RCC 7860 (cell line): ENCODE measurements at regions not wholly inside any gene's neighbourhood (a gene's known extent, or its start where the extent isn't known, plus 50 kb on each side); places are given as distances from the start of the nearest gene placed in this dataset.
"Not testable (repeated sequence)": the region's sequence is repeated elsewhere in the genome, so short reads cannot be mapped to it uniquely, and the experiment has no call there.

Experiments
- DNase-seq: peaks from one replicate; pipeline ENCODE4 v3.0.0-alpha.2; 2015; ENCODE audit warnings: low spot score
- FAIRE-seq: peaks from 2 replicates; lab custom pipeline; 2012; peaks lifted over from hg19 to GRCh38; lab: Jason Lieb, UNC

GRCh38 chr4:95779447-95779846 is 60.4 kb upstream of the PDHA2 start:
- no peak for DNase-seq
- no peak for FAIRE-seq

DNA sequence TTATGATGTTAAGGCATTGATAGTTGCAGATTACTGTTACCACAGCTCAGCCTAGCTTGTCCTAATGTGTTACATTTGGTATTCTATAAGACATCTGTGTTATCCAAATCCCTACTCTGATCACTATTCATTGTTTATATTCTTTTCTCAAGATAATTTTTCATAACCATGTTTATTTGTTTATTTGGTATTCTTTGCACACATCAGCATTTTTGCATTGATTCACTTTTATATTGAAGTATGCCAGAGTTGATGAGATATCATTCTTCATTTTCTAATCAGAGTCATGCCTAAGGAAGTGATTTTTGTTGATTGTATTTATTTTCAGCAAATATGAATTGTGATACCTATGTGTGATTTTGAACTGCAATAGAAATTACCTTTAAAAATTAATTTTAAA is 61.2 kb upstream of the PDHA2 start:
- DNase-seq = no peak
- FAIRE-seq = no peak

DNA sequence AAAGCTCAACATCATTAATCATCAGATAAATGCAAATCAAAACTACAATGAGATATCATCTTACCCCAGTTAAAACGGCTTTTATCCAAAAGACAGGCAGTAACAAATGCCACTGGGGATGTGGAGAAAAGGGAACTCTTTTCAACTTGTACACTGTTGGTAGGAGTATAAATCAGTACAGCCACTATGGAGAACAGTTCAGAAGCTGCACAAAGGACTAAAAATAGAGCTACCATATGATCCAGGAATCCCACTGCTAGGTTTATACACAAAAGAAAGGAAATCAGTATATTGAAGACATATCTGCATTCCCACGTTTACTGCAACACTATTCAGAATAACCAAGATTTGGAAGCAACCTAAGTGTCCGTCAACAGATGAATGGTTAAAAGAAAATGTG is 69.3 kb upstream of the PDHA2 start:
- DNase-seq, FAIRE-seq: not testable (repeated sequence)

- no peak for DNase-seq
- no peak for FAIRE-seq
These were observed 74.9 kb upstream of the PDHA2 start for GRCh38 chr4:95764961-95765360.

DNA sequence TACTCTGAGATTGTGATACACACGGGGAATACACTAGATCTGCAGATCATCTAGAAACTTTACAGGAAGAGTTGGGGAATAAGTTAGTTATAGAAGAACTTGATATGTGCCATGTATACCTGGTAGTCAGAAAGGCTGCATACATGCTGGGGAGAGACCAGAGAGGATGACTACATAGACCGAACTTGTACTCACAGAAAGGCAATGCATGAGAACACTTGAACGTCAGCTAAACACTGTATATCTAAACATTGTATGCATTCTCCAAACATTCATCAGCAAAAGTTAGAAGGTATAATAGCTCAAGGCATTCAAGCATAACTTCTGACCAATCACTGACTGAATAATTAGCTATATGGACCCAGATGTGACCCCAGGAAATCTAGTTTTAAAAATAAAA is 78.0 kb upstream of the PDHA2 start:
- DNase-seq (no peak), FAIRE-seq (no peak)

GRCh38 chr4:95761426-95761825 is 78.5 kb upstream of the PDHA2 start:
- peak; percentile 57 for FAIRE-seq
- DNase-seq = peak; percentile 37

DNA sequence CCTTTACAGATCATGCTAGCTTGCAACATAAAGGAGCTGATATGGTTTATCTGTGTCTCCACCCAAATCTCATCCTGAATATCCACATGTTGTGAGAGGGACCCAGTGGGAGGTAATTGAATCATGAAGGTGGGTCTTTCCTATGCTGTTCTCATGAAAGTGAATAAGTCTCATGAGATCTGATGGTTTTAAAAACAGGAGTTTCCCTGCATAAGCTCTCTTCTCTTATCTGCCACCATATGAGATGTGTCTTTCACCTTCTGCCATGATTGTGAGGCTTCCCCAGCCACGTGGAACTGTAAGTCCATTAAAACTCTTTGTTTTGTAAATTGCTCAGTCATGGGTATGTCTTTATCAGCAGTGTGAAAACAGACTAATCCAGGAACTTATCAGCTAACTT is 79.2 kb upstream of the PDHA2 start:
- not testable (repeated sequence) for DNase-seq, FAIRE-seq

DNA sequence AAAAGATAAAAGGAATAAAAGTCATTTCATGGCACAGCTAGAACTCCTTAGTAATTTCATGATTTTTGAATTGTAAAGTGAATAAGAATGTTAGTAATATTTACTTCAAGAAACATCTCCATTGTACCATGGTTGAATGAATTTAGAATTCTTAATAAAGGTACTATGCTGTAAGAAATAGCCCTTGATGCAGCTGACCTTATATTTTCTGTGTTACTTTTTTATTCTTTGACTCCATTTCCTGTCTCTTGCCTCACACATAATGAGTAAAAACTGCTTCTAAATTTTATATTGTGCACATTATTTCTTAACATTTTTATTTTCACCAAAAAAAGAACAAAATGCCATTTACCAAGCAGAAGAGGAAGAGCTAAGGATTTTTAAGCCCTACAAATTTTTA is 81.9 kb upstream of the PDHA2 start:
- no peak for FAIRE-seq
- no peak for DNase-seq

DNA sequence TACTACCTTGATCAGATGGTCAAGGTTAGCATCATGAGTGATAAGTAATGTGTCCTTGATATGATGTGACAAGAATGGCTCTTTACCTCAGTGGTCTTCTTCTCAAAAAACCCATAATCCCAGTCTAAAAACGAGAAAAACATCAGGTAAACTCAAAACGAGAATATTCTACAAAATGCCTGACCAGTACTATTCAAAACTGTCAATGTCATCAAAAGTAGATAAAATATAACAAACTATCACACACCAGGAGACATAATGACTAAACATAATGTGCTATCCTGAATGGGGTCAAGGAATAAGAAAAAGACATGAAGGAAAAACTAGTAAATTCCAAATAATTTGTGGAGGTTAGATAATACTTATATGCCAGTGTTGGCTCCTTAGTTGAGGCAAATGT is 85.2 kb upstream of the PDHA2 start:
- DNase-seq = no peak

DNA sequence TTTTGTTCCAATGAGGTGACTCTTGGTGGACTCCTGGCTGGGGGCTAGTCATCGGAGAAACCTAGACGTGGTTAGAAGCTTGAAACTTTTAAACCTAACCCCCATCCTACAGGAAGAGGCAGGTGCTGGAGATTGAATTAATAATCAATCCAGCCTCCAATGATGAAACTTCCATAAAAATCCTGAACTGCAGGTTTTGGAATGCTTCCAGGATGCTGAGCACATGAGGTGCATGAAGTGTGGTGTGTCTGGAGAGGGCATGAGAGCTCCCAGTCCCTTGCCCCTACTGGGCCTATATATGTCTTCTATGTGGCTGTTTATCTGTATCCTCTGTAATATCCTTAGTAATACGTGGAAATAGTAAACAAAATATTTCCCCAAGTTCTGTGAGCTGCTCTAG is 90.7 kb upstream of the PDHA2 start:
- DNase-seq = no peak
- FAIRE-seq = no peak

More for the DNA sequence above, 85.2 kb upstream of the PDHA2 start:
- FAIRE-seq = no peak

DNA sequence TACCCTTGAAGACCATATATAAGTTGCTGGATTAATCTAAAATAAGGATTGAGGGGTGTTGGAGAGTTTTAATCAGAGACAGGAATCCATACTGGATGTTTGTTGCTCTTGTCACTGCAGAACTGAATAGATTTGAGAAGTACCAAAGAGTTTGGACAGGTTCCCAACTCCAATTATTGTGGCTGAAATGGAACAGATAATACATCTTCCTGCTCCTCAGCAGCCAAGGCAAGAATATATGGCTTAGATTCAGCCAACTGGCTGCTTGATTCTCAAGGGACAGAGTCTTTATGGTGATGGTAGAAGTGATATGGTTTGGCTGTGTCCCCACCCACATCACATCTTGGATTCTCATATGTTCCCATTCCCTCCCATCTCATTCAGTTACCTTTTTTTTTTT is 97.0 kb upstream of the PDHA2 start:
- FAIRE-seq = no peak
- DNase-seq = no peak

GRCh38 chr4:95742179-95742578 is 97.7 kb upstream of the PDHA2 start:
- no peak for FAIRE-seq
- DNase-seq = no peak

DNA sequence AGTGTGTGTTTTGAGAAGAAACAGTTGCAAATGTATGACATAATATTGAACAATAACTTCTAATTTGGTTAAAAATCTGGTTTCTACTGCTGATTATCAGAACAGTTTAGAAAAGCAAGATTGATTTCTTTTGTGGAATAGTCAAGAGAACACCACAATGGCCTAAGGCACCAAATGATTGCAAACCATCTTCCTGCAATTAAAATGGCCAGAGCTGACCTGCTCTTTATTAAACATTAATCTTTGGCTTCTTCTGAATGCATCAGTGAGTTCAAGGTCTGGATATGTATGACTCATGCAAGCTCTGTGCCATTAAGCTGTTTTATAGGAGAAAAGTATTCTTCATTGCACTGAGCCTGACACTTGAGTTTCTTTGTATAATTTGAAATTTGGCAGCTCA is 107.8 kb upstream of the PDHA2 start:
- DNase-seq = peak; percentile 81
- FAIRE-seq = peak; percentile 98

- DNase-seq (no peak), FAIRE-seq (no peak)
These were observed 110.3 kb upstream of the PDHA2 start for GRCh38 chr4:95729596-95729995.

- DNase-seq (peak; percentile 17), FAIRE-seq (peak; percentile 74)
These were observed 111.7 kb upstream of the PDHA2 start for GRCh38 chr4:95728145-95728544.

- DNase-seq (no peak), FAIRE-seq (no peak)
These were observed 124.1 kb upstream of the PDHA2 start for GRCh38 chr4:95715830-95716229.

DNA sequence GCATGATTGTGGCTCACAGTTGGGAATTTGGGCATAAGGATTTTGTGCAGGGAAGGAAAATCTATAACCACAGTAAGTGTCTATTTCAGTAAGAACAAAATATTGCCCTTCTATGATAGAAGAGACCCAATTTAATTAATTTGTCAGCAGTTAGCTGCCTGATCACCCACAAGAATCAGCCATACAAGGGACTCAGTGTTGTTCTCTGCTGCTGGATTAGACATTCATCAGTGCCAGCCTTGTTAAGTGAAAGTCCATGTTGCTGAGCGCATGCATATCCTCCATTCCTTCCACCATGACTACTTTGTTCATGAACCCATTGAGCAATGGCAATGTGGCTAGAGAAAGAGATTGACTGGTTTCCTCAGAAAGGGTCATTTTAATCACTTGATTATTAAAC is 125.3 kb upstream of the PDHA2 start:
- FAIRE-seq (no peak), DNase-seq (no peak)

DNA sequence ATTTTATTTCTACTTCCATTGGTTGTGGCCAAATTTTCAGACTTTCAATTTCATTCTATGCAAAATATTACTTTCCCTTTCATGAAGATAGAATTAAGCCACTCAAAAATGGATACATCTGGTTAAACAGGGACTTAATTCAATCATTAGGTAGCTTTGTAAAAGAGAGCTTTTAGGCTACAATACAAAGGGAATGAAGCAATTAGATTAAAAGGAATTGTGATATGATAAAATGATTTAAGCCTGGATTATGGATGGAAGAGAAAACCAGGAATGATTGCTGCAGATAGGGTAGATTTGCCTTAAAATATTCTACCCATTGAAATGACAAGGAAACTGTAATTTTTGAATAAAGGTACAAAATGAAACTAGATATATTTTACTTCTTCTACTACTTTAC is 134.6 kb upstream of the PDHA2 start:
- FAIRE-seq = no peak
- DNase-seq = no peak

- no peak for FAIRE-seq
- DNase-seq = no peak
These were observed 138.3 kb upstream of the PDHA2 start for GRCh38 chr4:95701500-95702170.

GRCh38 chr4:95694411-95694810 is 145.5 kb upstream of the PDHA2 start:
- FAIRE-seq = no peak

GRCh38 chr4:95693594-95693993 is 144.8 kb upstream of the UNC5C start:
- no peak for FAIRE-seq
- peak; percentile 11 for DNase-seq

More at GRCh38 chr4:95694411-95694810, 145.5 kb upstream of the PDHA2 start:
- DNase-seq = no peak

- DNase-seq (no peak), FAIRE-seq (no peak)
These were observed 127.4 kb upstream of the UNC5C start for GRCh38 chr4:95676190-95676589.

DNA sequence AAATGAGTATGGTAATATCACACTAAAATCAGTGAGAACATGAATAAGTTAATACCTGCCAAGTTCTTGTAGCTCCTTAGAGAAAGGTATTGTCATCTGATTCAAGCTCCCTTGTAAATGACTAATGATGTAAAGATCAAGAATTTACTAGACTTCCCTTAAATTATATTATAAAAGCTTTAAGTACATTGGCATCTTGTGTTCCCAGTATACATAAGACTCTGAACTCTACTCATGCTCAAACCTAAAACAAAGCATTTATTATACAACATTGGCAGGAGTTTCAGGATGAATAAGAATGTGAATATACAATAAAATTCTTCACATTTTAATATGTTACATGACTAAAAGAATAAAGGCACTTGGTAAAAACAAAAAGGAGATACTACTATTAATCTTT is 126.8 kb upstream of the UNC5C start:
- FAIRE-seq = no peak

More for the DNA sequence above, 126.8 kb upstream of the UNC5C start:
- DNase-seq = no peak
